ENCODE measurements at regions not wholly inside any gene's neighbourhood (a gene's known extent, or its start where the extent isn't known, plus 50 kb on each side); places are given as distances from the start of the nearest gene placed in this dataset.

DNA sequence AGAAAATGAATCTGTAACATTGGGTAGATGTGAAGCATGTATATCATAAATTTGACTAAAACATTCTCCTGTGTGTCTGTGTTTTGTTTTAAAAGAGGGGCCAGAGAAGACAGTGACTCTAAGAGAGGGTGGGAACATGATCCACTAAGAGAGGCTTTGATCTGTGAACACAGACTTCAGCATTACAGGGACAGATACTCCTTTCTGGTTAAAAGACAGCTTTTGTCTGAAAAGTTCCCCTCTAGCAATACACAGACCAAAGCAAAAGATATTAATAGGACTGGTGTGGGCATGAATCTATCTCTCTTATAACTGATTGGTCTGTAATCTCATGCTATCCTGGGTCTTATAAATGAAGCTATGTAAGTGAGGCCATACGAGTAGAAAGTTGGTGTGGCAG lies 150.9 kb downstream of the NUDT12 start:
- Mint-ChIP-seq H3K27me3 (peaks cover 3 to 8% of the 10 kb centered on the region in 2 donors), H3K4me3 (no peak overlapping the region), H3K27ac (no peak overlapping the region), H3K4me1 (peaks cover 0 to 4% (median 0%) of the 10 kb centered on the region in 4 donors), H3K36me3 (no peaks in the 10 kb centered on the region), H3K9me3 (peaks cover 0 to 3% (median 0%) of the 10 kb centered on the region in 8 donors)
- Histone ChIP-seq H3K4me3 (ENCODE audit: low read length in 2 of 2) (no peak overlapping the region), H3K4me1 (ENCODE audit: insufficient read depth, low read length) (no peaks in the 10 kb centered on the region), H3K36me3 (ENCODE audit: insufficient read depth, low read length) (no peaks in the 10 kb centered on the region), H3K27ac (ENCODE audit: low read depth, low read length) (no peak overlapping the region), H3K27me3 (ENCODE audit: insufficient read depth, low read length) (no peaks in the 10 kb centered on the region), H3K9me3 (ENCODE audit: control insufficient read depth in 1 of 2, low read length in 2 of 2) (no peaks in the 10 kb centered on the region)
- intact Hi-C loops (cut with micrococcal nuclease), result no loop called here
- ChIA-PET POLR2A (ENCODE audit: partially characterized antibody) (no interaction called here), CTCF (ENCODE audit: partially characterized antibody) (no interaction called here)
- DNase-seq, result no peak

DNA sequence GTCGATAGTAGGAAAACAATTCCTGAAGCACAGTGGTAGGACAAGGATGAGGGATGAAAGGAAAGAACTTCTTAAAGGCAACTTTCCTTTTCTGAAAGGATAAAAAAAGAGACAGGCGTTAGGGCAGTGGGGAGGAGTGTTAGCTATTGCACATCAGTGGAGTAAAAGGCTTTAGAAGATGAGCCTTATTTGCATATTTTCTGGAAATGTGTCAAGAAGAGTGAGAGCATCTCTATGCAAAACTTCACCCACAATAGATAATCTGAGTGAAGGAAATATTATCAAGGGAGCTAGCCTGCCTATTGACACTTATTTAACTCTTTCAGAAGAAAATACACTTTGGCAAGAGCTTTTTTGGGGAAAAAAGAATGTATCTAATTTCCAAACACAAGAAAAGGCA lies 151.6 kb downstream of the MACIR start:
- no peak for DNase-seq
- H3K27ac ChIP-seq (ENCODE audit: low read depth, low read length), result no peak overlapping the region
- H3K9me3 Mint-ChIP-seq, result peaks cover 0 to 3% (median 0%) of the 10 kb centered on the region in 8 donors
- CTCF ChIA-PET (ENCODE audit: partially characterized antibody), result no interaction called here
- H3K27ac Mint-ChIP-seq, result peak overlapping the region in 1 of 7 donors; percentile 59
- intact Hi-C loops (cut with micrococcal nuclease), result no loop called here
- no peak overlapping the region for H3K4me3 Mint-ChIP-seq
- H3K4me3 ChIP-seq (ENCODE audit: low read length in 2 of 2), result no peak overlapping the region
- H3K36me3 ChIP-seq (ENCODE audit: insufficient read depth, low read length), result no peaks in the 10 kb centered on the region
- H3K4me1 ChIP-seq (ENCODE audit: insufficient read depth, low read length), result no peaks in the 10 kb centered on the region
- no peaks in the 10 kb centered on the region for H3K9me3 ChIP-seq (ENCODE audit: control insufficient read depth in 1 of 2, low read length in 2 of 2)
- POLR2A ChIA-PET (ENCODE audit: partially characterized antibody), result no interaction called here
- H3K36me3 Mint-ChIP-seq, result no peaks in the 10 kb centered on the region
- H3K27me3 ChIP-seq (ENCODE audit: insufficient read depth, low read length), result no peaks in the 10 kb centered on the region
- peaks cover 0 to 4% (median 0%) of the 10 kb centered on the region in 4 donors for H3K4me1 Mint-ChIP-seq
- H3K27me3 Mint-ChIP-seq, result peaks cover 1 to 5% of the 10 kb centered on the region in 2 donors

GRCh38 chr5:103409013-103409670 lies 150.6 kb downstream of the MACIR start:
- no peak overlapping the region for H3K27ac ChIP-seq (ENCODE audit: low read depth, low read length)
- Mint-ChIP-seq H3K4me1 (no peaks in the 10 kb centered on the region), H3K27me3 (peaks cover 1 to 5% of the 10 kb centered on the region in 2 donors), H3K4me3 (no peak overlapping the region), H3K9me3 (no peaks in the 10 kb centered on the region), H3K27ac (no peak overlapping the region), H3K36me3 (no peaks in the 10 kb centered on the region)
- H3K4me1 ChIP-seq (ENCODE audit: insufficient read depth, low read length), result no peaks in the 10 kb centered on the region
- CTCF ChIA-PET (ENCODE audit: partially characterized antibody), result no interaction called here
- H3K9me3 ChIP-seq (ENCODE audit: control insufficient read depth in 1 of 2, low read length in 2 of 2), result no peaks in the 10 kb centered on the region
- POLR2A ChIA-PET (ENCODE audit: partially characterized antibody), result no interaction called here
- no peak overlapping the region for H3K4me3 ChIP-seq (ENCODE audit: low read length in 2 of 2)
- intact Hi-C loops (cut with micrococcal nuclease), result no loop called here
- no peaks in the 10 kb centered on the region for H3K27me3 ChIP-seq (ENCODE audit: insufficient read depth, low read length)
- no peaks in the 10 kb centered on the region for H3K36me3 ChIP-seq (ENCODE audit: insufficient read depth, low read length)
- no peak for DNase-seq

- CTCF ChIA-PET (ENCODE audit: partially characterized antibody), result no interaction called here
- DNase-seq, result no peak
- intact Hi-C loops (cut with micrococcal nuclease), result no loop called here
Measured at GRCh38 chr5:103408408-103408807, 149.8 kb downstream of the MACIR start.

GRCh38 chr5:103407402-103407801 lies 148.8 kb downstream of the MACIR start:
- Histone ChIP-seq H3K4me3 (ENCODE audit: low read length in 2 of 2) (no peak overlapping the region), H3K36me3 (ENCODE audit: insufficient read depth, low read length) (no peaks in the 10 kb centered on the region), H3K27ac (ENCODE audit: low read depth, low read length) (no peak overlapping the region), H3K27me3 (ENCODE audit: insufficient read depth, low read length) (no peaks in the 10 kb centered on the region), H3K4me1 (ENCODE audit: insufficient read depth, low read length) (no peaks in the 10 kb centered on the region), H3K9me3 (ENCODE audit: control insufficient read depth in 1 of 2, low read length in 2 of 2) (no peaks in the 10 kb centered on the region)
- H3K9me3 Mint-ChIP-seq, result no peaks in the 10 kb centered on the region
- no peak overlapping the region for H3K4me3 Mint-ChIP-seq
- peaks cover 1 to 7% of the 10 kb centered on the region in 2 donors for H3K27me3 Mint-ChIP-seq
- POLR2A ChIA-PET (ENCODE audit: partially characterized antibody), result no interaction called here
- no peak for DNase-seq
- CTCF ChIA-PET (ENCODE audit: partially characterized antibody), result no interaction called here
- H3K27ac Mint-ChIP-seq, result no peak overlapping the region
- no peaks in the 10 kb centered on the region for H3K36me3 Mint-ChIP-seq
- intact Hi-C loops (cut with micrococcal nuclease), result no loop called here
- no peaks in the 10 kb centered on the region for H3K4me1 Mint-ChIP-seq

More at GRCh38 chr5:103408408-103408807, 149.8 kb downstream of the MACIR start:
- Mint-ChIP-seq H3K27me3 (peaks cover 1 to 6% of the 10 kb centered on the region in 2 donors), H3K9me3 (no peaks in the 10 kb centered on the region), H3K4me1 (no peaks in the 10 kb centered on the region), H3K27ac (no peak overlapping the region), H3K36me3 (no peaks in the 10 kb centered on the region), H3K4me3 (no peak overlapping the region)
- Histone ChIP-seq H3K27me3 (ENCODE audit: insufficient read depth, low read length) (no peaks in the 10 kb centered on the region), H3K27ac (ENCODE audit: low read depth, low read length) (no peak overlapping the region), H3K4me1 (ENCODE audit: insufficient read depth, low read length) (no peaks in the 10 kb centered on the region), H3K9me3 (ENCODE audit: control insufficient read depth in 1 of 2, low read length in 2 of 2) (no peaks in the 10 kb centered on the region), H3K4me3 (ENCODE audit: low read length in 2 of 2) (no peak overlapping the region), H3K36me3 (ENCODE audit: insufficient read depth, low read length) (no peaks in the 10 kb centered on the region)
- POLR2A ChIA-PET (ENCODE audit: partially characterized antibody), result no interaction called here

DNA sequence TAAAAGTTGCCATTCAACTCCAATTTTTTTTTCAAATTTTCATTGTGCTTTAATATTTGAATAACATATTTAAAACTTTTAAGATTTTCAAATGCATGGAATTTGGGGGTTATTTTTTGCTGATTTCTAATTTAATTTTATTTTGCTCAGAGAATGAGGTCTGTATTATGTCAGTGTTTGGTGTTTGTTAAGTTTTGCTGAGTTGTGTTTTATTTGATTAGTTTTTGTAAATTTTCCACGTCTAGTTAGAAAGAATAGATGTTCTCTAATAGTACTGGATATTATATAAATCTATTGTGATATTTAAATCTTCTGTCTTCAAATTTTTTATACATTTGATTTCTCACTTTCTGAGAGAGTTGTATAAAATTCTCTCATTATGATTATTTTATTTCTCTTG lies 145.9 kb downstream of the MACIR start:
- DNase-seq, result no peak
- ChIA-PET POLR2A (ENCODE audit: partially characterized antibody) (no interaction called here), CTCF (ENCODE audit: partially characterized antibody) (no interaction called here)
- Mint-ChIP-seq H3K27ac (no peak overlapping the region), H3K9me3 (no peaks in the 10 kb centered on the region), H3K36me3 (no peaks in the 10 kb centered on the region), H3K4me3 (no peak overlapping the region), H3K4me1 (no peaks in the 10 kb centered on the region), H3K27me3 (peaks cover 1 to 6% of the 10 kb centered on the region in 2 donors)
- Histone ChIP-seq H3K27me3 (ENCODE audit: insufficient read depth, low read length) (no peaks in the 10 kb centered on the region), H3K9me3 (ENCODE audit: control insufficient read depth in 1 of 2, low read length in 2 of 2) (no peaks in the 10 kb centered on the region), H3K27ac (ENCODE audit: low read depth, low read length) (no peak overlapping the region), H3K4me3 (ENCODE audit: low read length in 2 of 2) (no peak overlapping the region), H3K36me3 (ENCODE audit: insufficient read depth, low read length) (no peaks in the 10 kb centered on the region), H3K4me1 (ENCODE audit: insufficient read depth, low read length) (no peaks in the 10 kb centered on the region)
- intact Hi-C loops (cut with micrococcal nuclease), result no loop called here

GRCh38 chr5:103402851-103403250 lies 144.3 kb downstream of the MACIR start:
- H3K27ac Mint-ChIP-seq, result no peak overlapping the region
- Histone ChIP-seq H3K4me1 (ENCODE audit: insufficient read depth, low read length) (no peaks in the 10 kb centered on the region), H3K4me3 (ENCODE audit: low read length in 2 of 2) (no peak overlapping the region), H3K36me3 (ENCODE audit: insufficient read depth, low read length) (no peaks in the 10 kb centered on the region), H3K27ac (ENCODE audit: low read depth, low read length) (no peak overlapping the region), H3K9me3 (ENCODE audit: control insufficient read depth in 1 of 2, low read length in 2 of 2) (no peaks in the 10 kb centered on the region), H3K27me3 (ENCODE audit: insufficient read depth, low read length) (no peaks in the 10 kb centered on the region)
- peaks cover 1 to 6% of the 10 kb centered on the region in 2 donors for H3K27me3 Mint-ChIP-seq
- POLR2A ChIA-PET (ENCODE audit: partially characterized antibody), result no interaction called here
- H3K4me1 Mint-ChIP-seq, result no peaks in the 10 kb centered on the region
- H3K4me3 Mint-ChIP-seq, result no peak overlapping the region
- intact Hi-C loops (cut with micrococcal nuclease), result no loop called here
- CTCF ChIA-PET (ENCODE audit: partially characterized antibody), result interaction anchor here (0.6 kb wide), 1 partner anchor 9 kb away, joined by 4 read pairs; no protein-coding TSS in a partner anchor
- H3K9me3 Mint-ChIP-seq, result no peaks in the 10 kb centered on the region
- no peaks in the 10 kb centered on the region for H3K36me3 Mint-ChIP-seq
- no peak for DNase-seq

Measured in CD4-positive, alpha-beta memory T cell (primary cell).